SK-MEL-5 (cell line): ENCODE measurements at regions not wholly inside any gene's neighbourhood (a gene's known extent, or its start where the extent isn't known, plus 50 kb on each side); places are given as distances from the start of the nearest gene placed in this dataset.

Source experiments
- DNase-seq: peaks from one replicate; pipeline ENCODE4 v3.0.0-alpha.2; 2016; ENCODE audit warnings: low read depth, low spot score
- in situ Hi-C: cut with HindIII; loops from 2 replicates; pipeline ENCODE4 v1.10.0; 2016; ENCODE audit warnings: low sequenced_read_pairs, high pct_unique_total_duplicates, low pct_unique_long_range_greater_than_20kb

DNA sequence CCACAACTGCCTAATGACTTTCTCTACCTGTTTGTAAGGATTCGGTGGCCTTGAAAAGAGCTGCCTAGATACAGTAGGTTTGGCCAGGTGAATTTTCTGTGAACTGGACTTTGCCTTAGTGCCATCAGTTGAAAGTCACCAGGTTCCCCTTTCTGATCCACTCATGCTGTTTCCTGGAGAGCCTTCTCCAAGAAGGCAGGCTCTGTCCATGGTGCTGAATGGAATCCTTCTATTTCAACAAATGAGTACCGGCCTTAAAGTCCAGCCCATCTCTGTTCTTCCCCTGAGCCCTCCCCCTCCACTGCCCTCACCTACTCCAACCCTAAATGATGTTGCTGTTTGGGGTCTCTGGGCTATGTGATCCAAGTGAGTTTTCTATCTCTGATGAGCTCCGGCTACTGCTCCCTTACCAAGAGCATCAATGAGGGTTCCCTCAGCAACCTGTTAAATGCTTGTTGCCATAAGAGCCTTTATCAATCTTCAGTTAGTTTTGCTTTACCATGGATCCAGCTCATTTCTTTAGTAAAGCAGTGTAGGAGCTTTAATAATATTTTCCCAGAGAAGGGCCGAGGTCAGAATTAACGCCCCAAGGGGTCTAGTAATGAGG lies 500.4 kb downstream of the PTPRU start:
- peak; percentile 23 for DNase-seq
- in situ Hi-C loops, result no loop called here

DNA sequence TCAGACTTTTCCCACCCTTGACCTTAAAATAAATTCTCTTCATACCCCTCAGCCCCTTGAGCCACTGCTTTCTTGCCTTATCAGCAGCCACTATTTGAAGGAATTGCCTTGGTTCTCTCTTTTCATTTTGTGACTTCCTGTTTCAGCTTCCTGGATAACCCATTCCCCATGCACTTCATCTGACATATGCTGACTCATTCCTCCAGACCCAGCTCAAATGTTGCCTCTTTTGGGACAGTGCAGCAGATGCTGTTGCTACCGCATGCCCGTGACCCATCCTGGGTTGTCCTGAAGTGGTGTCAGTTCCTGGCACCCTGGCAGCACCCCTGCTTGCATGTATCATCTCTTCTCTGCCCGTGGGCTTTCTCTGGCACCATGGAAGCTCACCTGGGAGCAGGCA lies 496.1 kb downstream of the PTPRU start:
- in situ Hi-C loops, result no loop called here
- DNase-seq, result no peak

DNA sequence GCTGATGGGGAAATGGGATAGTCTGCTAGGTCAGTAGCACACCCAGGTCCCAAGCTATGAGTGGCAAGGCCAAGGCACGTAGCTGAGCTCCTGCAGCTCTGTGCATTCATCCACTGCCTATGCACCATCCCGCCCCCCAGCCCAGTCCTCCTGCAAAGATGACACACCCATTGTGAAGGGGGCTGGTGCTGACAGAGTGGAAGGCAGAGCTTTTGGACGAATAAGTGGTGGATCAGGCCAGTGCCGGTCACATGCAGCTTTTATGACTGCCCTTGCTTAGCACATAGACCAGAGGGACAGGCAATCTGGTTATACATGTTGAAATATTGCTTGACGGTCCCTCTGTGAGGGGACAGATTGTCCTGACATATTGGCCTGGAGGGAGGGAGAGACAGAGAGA lies 494.3 kb downstream of the PTPRU start:
- DNase-seq, result no peak
- in situ Hi-C loops, result no loop called here

DNA sequence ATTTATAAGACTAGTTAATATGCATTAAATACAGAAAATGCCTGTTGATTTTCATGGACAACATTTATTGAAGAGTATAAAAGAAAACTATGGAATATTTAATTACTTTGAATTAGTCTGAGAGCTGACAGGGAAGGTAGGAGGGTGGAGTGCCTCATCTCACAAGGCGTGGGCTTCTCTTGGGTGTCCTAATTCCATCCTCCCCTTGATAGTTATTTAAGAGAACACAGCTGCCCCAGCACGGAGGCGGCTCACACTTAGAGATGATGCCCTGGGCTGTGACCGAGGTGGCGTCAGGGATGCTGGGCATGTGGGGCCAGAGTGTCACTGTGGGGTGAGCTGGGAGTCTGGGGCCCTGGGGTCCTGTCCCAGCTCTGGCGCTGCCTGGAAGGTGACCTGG lies 493.0 kb downstream of the PTPRU start:
- no peak for DNase-seq
- in situ Hi-C loops, result no loop called here

DNA sequence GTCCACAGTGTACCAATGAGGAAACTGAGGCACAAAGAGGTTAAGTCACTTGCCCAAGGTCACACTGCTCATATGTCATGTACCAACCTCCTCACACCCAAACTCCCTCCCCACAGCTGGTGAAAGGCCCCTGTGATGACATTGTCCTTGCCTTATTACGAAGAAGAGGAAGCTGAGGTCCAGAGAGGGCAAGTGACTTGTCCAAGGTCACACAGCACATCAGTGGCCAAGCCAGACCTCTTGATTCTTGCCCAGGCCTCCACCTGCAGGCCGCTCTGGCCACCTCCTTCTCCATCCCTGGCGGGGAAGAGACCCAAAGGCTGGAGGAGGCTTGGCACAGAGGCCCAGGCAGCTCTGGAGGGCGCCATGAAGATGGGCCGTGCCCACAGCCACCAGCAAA lies 492.4 kb downstream of the PTPRU start:
- in situ Hi-C loops, result no loop called here
- no peak for DNase-seq

DNA sequence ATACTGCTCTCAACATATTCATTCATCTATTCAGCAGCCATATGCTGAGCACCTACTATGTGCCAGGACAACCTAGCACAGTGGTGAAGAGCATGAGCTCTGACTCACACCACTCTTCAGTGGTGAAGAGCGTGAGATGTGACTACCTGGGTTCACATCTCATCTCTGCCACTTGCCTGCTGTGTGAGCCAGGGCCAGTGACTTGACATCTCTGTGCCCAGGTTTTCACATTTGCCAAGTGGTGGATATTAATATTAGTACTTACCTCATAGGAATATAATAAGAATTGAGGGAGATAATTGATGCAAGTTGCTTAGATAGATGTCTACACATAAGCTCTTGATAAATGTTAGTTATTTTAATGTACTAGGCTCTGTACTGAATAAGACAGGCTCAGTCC lies 488.9 kb downstream of the PTPRU start:
- in situ Hi-C loops, result no loop called here
- DNase-seq, result no peak

DNA sequence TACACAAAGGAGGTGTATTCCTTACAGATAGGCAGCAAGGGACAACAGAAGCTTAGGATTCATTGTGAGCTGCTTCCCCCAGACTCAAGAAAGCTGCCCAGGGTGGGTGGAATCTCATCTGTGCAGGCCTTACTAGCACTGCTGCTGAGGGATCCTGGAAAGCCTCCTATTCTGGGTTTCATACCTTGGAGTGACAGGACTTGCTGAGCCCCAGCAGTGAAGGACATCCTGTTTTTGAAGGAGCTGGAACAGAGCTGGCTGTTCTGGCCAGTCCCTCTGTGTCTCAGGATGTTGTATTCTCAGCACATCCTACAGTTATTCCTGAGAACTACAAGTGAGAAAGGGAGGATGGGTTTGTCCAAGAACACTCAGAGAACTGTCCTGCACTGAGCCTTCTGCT lies 486.3 kb downstream of the PTPRU start:
- in situ Hi-C loops, result no loop called here

DNA sequence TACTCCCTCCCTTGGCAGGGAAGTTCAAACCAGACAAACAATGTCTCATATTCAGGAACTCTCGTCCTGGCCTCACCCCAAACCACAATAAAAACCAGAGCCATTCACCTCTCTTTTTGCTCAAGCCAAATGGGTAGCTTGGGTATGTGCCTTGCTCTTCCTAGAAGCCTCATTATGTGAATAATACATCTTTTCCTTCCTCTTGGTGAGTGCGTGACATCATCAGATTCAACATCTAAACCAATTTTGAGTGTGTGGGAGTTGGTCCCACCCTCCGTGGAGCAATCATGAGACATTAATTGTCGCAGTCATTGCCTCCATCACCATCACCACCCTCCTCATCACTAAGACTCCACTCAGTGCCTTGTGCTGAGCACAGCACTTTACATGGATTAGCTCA lies 482.9 kb downstream of the PTPRU start:
- in situ Hi-C loops, result no loop called here
- no peak for DNase-seq

More for the DNA sequence above, 486.3 kb downstream of the PTPRU start:
- no peak for DNase-seq

DNA sequence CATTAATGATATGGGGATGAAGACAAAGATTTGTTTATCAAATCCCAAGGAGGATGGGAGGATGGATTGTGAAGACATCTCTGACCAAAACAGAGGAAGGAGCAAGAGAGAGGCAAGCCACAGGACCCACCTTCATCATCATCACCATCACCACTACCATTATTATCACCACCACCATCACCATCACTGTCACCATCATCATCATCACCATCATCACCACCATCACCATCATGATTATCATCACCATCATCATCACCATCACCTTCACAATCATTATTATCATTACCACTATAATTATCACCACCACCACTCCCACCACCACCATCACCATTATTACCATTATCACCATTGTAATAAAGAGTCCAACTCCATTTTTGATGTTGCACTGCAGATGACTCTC lies 482.5 kb downstream of the PTPRU start:
- in situ Hi-C loops, result no loop called here
- no peak for DNase-seq

DNA sequence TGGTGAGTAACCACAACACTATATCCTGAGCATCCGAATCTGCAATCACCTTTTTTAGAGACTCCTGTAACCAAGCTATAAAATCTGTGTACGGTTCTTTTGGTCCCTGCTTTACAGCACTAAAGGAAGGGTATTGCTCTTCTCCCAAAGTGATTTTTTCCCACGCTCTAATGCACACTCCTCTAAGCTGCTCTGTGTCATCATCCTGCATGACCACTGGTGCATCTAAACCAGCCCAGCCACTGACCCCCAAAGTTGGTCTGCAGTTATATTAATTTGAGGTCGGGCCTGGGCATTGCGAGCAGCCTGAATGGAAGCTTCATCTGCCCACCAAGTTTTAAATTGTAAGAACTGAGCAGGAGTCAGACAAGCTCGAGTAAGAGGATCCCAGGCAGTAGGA lies 480.0 kb downstream of the PTPRU start:
- DNase-seq, result no peak
- in situ Hi-C loops, result no loop called here

DNA sequence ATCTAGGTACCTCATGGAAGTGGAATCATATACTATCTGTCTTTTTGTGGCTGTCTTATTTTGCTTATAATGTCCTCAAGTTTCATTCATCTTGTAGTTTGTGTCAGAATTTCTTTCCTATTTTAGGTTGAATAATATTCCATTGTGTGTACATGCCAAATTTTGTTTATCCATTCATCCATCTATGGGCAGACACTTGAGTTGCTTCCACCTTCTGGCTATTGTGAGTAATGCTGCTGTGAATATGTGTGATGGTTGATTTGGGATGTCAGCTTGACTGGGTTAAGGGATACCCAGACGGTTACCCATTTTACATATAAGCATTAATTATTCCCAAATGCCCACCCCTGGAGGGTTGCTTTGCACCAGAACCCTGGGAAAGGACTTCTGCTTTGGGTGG lies 477.5 kb downstream of the PTPRU start:
- peak; percentile 19 for DNase-seq
- in situ Hi-C loops, result no loop called here

DNA sequence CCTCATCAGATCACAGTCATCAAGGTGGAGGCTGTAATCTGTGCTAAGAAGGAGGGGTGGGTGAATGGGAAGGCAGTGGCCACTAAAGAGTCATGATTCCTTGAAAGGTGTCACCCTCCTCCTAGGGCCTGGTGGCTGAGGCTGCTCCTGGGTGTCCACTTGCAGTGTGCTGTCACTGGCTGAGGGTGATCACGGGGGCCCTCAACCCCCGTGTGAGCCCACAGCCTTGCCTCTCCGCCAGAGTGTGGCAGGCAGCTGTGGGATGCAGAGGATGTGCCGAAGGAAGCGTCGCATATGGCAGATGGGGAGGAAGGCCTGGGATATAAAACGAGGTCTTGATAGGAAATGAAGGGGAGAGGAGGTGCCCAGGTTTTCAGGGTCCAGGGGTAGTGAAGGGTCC lies 476.5 kb downstream of the PTPRU start:
- in situ Hi-C loops, result no loop called here
- no peak for DNase-seq

DNA sequence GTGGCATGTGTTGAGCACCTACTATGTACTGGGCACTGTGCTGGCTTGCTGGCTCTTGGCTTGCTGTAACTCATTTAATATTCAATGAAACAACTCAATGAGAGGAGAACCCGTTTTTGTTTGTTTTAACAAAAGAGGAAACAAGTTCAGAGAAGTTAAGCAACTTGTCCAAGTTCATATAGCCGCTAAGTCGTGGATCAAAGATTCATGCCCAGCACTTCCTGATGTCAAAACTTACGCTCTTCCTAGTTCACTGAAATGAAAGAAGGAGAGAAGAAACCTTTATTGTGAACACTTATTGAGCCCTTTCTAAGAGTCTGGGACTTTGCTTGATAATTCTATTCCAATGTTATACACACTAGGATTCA lies 475.9 kb downstream of the PTPRU start:
- in situ Hi-C loops, result no loop called here
- DNase-seq, result no peak

DNA sequence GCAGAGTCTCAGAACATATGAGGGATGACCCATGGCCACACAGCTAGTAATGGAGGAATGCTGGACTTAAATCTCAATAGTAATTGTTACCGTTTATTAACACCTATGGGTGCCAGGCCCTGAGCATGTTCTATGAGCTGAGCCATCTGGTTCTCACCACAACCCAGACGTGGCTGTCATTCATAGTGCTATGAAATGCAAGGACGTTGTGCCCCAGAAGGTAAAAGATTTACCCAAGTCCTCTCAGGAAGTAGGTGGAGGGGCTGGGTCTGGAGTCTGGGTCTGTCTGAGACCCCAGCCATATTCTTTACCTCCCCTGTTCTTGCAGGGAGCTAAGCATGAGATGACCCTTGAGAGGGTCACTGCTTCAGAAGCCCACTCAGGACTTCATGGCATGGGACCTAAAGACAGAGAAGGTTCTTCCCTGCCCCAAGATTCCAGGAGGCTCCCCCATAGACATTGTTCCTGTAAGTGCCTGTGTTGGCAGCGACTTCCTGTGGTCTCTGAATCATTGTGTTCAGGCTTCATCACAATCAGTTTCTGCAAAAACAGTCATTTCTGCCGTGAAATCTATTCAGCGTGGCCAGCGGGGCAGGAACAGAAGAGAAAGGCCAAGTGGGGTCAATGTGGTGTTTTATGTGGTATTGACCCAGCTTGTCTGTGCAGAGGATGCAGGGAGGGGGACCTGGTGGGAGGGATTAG lies 475.4 kb downstream of the PTPRU start:
- in situ Hi-C loops, result no loop called here
- DNase-seq, result no peak

DNA sequence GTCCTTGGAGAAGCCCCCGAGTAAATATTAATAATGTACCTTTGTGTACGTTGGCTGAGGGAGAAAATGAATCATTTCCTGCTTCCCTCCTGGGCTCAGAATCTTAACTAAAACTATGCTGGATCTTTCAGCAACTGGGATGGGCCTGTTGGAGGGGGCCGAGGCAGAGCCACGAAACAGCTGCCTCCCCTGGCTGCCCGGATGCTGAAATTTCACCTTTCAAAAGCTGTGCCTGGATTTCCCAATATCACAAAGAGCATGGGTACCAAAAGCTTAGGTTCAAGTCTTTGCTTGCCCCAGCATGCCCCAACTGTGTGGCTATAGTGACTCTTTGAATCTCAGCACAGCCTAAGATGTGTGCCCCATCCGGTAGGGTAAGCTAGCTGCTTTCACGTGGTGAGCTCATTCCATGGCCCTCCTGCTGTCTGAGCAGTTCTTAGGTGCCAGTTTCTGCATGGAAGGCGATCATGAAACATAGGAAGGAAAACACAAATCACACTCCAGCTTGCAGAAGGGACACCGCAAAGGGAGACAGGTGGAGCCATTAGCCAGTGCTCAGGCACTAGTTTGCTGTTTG lies 473.5 kb downstream of the PTPRU start:
- no peak for DNase-seq
- in situ Hi-C loops, result no loop called here

DNA sequence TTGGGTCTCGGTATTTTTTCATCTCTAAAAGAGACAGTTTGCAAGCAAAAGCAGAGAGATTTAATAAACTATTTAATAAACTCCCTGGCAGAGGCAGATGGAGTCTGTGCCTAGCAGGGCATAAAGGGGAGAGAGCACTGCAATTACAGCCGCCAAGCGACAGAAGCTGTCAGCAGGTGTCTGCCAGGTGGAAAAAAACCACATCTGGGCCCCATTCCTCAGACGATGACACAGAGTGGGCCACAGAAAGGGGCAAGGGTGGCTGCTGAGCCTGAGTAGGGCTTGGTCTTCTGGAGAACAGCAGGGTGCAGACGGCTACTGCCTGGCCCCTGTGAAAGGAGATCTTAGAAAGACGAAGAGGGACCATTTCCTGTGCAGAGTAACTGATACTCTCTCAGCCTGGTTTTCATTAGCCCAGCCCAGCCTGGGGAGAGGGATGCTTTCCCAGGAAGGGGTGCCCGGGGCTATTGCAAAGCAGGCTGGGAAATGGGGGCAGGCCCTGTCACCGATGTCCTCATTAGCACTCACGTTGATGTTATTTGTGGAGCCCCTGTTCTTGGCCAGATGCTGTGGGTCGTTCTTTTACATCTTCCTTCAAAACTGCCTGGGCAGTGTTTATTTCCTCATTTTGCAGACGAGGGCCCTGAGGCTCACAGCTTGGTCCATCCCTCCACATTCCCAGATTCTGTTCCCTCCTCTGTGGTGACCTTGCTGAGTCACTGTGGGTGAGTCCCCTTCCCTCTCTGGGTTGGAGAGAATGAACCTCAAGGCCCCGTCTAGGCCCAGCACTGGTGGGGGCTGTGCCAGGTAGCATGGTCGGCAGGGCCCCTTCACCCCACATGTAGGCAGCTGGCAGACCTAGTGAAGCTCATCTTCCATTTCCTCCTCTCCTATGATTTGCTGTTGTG lies 472.7 kb downstream of the PTPRU start:
- in situ Hi-C loops, result no loop called here
- DNase-seq, result no peak

DNA sequence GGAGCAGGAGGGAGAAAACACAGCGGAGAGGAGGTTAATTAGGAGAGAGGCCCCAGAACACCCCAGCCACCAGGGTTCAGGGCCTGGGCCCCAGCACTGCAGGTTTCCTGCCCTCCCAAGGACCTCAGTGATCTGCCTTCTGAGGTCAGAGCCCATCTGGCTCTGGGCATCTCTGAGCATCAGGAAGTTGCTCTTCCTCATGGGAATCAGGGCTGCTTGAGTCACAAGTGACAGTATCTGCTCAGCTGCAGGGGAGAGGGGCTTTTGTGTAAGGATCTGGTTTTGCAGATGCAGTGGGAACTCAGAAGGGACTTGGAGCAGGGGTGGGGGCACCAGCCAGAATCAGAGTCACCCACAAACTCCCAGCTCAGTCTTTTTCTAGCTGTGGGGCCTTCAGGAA lies 472.1 kb downstream of the PTPRU start:
- in situ Hi-C loops, result no loop called here
- no peak for DNase-seq

DNA sequence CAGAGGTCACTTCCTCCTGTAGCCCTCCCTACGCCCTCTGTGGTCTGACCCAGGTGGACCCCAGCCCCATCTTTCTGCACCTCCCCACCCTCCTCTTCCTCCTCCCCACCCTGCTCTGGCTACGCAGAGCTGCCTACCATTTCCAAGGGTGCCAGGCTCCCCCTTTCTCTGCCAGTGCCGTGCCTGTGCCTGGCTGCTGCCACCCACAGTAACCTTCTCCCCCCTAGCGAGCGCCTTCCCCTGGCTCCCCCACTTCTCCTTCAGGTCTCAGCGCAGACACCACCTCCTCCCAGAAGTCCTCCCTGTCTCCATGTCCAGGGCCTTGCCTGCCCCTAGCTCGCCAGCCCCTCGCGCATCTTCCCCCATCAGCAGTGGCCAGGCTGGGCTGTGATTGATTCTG lies 471.5 kb downstream of the PTPRU start:
- in situ Hi-C loops, result no loop called here
- no peak for DNase-seq
